OCI-LY7 (cell line): ENCODE measurements at regions not wholly inside any gene's neighbourhood (a gene's known extent, or its start where the extent isn't known, plus 50 kb on each side); places are given as distances from the start of the nearest gene placed in this dataset.

Source experiments
- BruUV-seq: library from RNA; stranded (reverse); fragments of 400-500 nt; replicated peaks from 2 replicates; lab custom pipeline; 2021; lab: Mats Ljungman, UMichigan
- CTCF ChIA-PET: fragments of 300-600 bp; sonication (Branson Sonifier 250); formaldehyde crosslinking; loops from one replicate; lab custom pipeline; 2022; ENCODE audit warnings: antibody characterized with exemption; ENCODE audit not compliant: unreplicated experiment; lab: Charles Lee
- POLR2A ChIA-PET: fragments of 300-600 bp; sonication (Branson Sonifier 250); formaldehyde crosslinking; loops from one replicate; lab custom pipeline; 2022; ENCODE audit warnings: antibody characterized with exemption; lab: Charles Lee
- DNase-seq: peaks from one replicate; pipeline ENCODE4 v3.0.0-alpha.2; 2015; ENCODE audit warnings: low spot score
- H2AFZ ChIP-seq: fragments of 200-600 bp; sonication (generic), shearing (Covaris generic); 2 replicates; pipeline ENCODE4 v1.6.1; 2014; ENCODE audit warnings: mild to moderate bottlenecking, antibody characterized with exemption, low read length, moderate library complexity
- H3K27ac ChIP-seq: fragments of 200-600 bp; sonication (generic); 2 replicates; pipeline ENCODE4 v1.5.1; 2014; ENCODE audit warnings: mixed run types, low read depth, mild to moderate bottlenecking, moderate library complexity, low read length, inconsistent platforms; ENCODE audit not compliant: poor library complexity, severe bottlenecking
- H3K36me3 ChIP-seq: fragments of 200-600 bp; sonication (generic); 2 replicates; pipeline ENCODE4 v1.6.1; 2014; ENCODE audit warnings: mild to moderate bottlenecking, antibody characterized with exemption, low read length, moderate library complexity, mixed read lengths; ENCODE audit not compliant: insufficient read depth
- H3K4me1 ChIP-seq: fragments of 200-600 bp; sonication (generic); 2 replicates; pipeline ENCODE4 v1.5.1; 2014; ENCODE audit warnings: mild to moderate bottlenecking, low read length; ENCODE audit not compliant: insufficient read depth, poor library complexity, severe bottlenecking
- H3K4me2 ChIP-seq: fragments of 200-600 bp; sonication (generic); 2 replicates; pipeline ENCODE4 v1.6.1; 2014; ENCODE audit warnings: mild to moderate bottlenecking, low read length
- H3K4me3 ChIP-seq: fragments of 200-600 bp; sonication (generic); 2 replicates; pipeline ENCODE4 v1.5.1; 2014; ENCODE audit warnings: mild to moderate bottlenecking, low read depth, low read length; ENCODE audit not compliant: poor library complexity, severe bottlenecking
- H3K79me2 ChIP-seq: fragments of 200-600 bp; sonication (generic); 2 replicates; pipeline ENCODE4 v1.6.1; 2016; ENCODE audit warnings: low read depth, mild to moderate bottlenecking, low read length, moderate library complexity, mixed read lengths; ENCODE audit not compliant: insufficient read depth
- H3K9me2 ChIP-seq: fragments of 200-600 bp; sonication (generic); 2 replicates; pipeline ENCODE4 v1.6.1; 2016; ENCODE audit warnings: mild to moderate bottlenecking, low read length, mixed read lengths; ENCODE audit not compliant: insufficient read depth
- H3K9me3 ChIP-seq: fragments of 200-600 bp; sonication (generic); 2 replicates; pipeline ENCODE4 v1.6.1; 2014; ENCODE audit warnings: mild to moderate bottlenecking, mixed run types, low read length, mixed read lengths
- H4K20me1 ChIP-seq: fragments of 200-600 bp; sonication (generic); 2 replicates; pipeline ENCODE4 v1.6.1; 2014; ENCODE audit warnings: mild to moderate bottlenecking, antibody characterized with exemption, low read length, moderate library complexity, mixed read lengths; ENCODE audit not compliant: insufficient read depth
- EZH2phosphoT487 ChIP-seq: fragments of 200-600 bp; sonication (generic); IDR thresholded peaks from 2 replicates; pipeline ENCODE4 v1.6.1; 2018; ENCODE audit warnings: low read depth, borderline replicate concordance, mild to moderate bottlenecking, mixed run types, antibody characterized with exemption, low read length, moderate library complexity, mixed read lengths
- intact Hi-C: fragments of 100-400 bp; cut with micrococcal nuclease; formaldehyde crosslinking; loops from one replicate; pipeline ENCODE4 v1.10.0; 2022; ENCODE audit not compliant: unreplicated experiment
- TF ChIP-seq, protein P1 (sequence below): fragments of 200-600 bp; sonication (generic); conservative IDR thresholded peaks from 2 replicates; pipeline ENCODE4 v1.5.1; 2014; ENCODE audit warnings: mild to moderate bottlenecking, antibody characterized with exemption, low read length, moderate library complexity, mixed read lengths

GRCh38 chr1:94309216-94309615 lies 71.8 kb upstream of the ARHGAP29 start:
- H3K9me2 ChIP-seq: 0 out of 2 replicates have a peak, but pooled peaks cover 4% of the 10 kb centered on the region
- ChIA-PET CTCF (no interaction called here), POLR2A (interaction anchor here (0.6 kb wide), 1 partner anchor 147 kb away, joined by 4 read pairs; no protein-coding TSS in a partner anchor)
- intact Hi-C loops: no loop called here
- no peak overlapping the region for H3K4me3 ChIP-seq
- no peaks in the 10 kb centered on the region for H3K9me3 ChIP-seq
- no TSS peak for BruUV-seq
- no peaks in the 10 kb centered on the region for H4K20me1 ChIP-seq
- H2AFZ ChIP-seq: no peak overlapping the region
- no peaks in the 10 kb centered on the region for H3K36me3 ChIP-seq
- H3K4me2 ChIP-seq: no peak overlapping the region
- TF ChIP-seq EZH2phosphoT487: no peak
- TF ChIP-seq, protein P1, sequence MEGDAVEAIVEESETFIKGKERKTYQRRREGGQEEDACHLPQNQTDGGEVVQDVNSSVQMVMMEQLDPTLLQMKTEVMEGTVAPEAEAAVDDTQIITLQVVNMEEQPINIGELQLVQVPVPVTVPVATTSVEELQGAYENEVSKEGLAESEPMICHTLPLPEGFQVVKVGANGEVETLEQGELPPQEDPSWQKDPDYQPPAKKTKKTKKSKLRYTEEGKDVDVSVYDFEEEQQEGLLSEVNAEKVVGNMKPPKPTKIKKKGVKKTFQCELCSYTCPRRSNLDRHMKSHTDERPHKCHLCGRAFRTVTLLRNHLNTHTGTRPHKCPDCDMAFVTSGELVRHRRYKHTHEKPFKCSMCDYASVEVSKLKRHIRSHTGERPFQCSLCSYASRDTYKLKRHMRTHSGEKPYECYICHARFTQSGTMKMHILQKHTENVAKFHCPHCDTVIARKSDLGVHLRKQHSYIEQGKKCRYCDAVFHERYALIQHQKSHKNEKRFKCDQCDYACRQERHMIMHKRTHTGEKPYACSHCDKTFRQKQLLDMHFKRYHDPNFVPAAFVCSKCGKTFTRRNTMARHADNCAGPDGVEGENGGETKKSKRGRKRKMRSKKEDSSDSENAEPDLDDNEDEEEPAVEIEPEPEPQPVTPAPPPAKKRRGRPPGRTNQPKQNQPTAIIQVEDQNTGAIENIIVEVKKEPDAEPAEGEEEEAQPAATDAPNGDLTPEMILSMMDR: no peak
- no peaks in the 10 kb centered on the region for H3K79me2 ChIP-seq
- no peaks in the 10 kb centered on the region for H3K4me1 ChIP-seq
- H3K27ac ChIP-seq: no peak overlapping the region
- no peak for DNase-seq

DNA sequence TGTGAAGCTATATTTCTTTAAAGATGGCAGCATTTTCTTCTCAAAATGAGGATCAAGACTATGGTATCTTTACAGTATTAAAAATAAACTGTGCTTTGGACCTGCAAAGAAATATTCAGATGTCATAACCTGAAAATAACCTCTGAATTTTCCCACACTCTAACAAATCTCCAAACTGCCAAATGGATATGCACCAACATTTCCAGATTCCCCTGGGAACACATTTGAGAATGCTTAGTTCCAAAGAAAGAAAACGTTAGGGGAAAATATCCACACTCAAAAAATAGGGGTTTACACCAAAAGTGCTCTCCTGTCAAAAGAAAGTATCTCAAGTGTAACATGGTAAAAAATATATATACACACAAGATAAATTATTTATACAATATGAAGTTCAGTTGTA lies 69.1 kb upstream of the ARHGAP29 start:
- no peak overlapping the region for H3K4me3 ChIP-seq
- POLR2A ChIA-PET: interaction anchor here (0.6 kb wide), 1 partner anchor 1025 kb away, joined by 3 read pairs; no protein-coding TSS in a partner anchor
- no peaks in the 10 kb centered on the region for H4K20me1 ChIP-seq
- BruUV-seq: no TSS peak
- no peaks in the 10 kb centered on the region for H3K9me3 ChIP-seq
- TF ChIP-seq EZH2phosphoT487: no peak
- TF ChIP-seq, protein P1: no peak
- H3K9me2 ChIP-seq: 0 out of 2 replicates have a peak, but pooled peaks cover 4% of the 10 kb centered on the region
- CTCF ChIA-PET: no interaction called here
- DNase-seq: no peak
- H3K4me1 ChIP-seq: no peaks in the 10 kb centered on the region
- no peaks in the 10 kb centered on the region for H3K79me2 ChIP-seq
- no peak overlapping the region for H3K4me2 ChIP-seq
- intact Hi-C loops: no loop called here
- H3K36me3 ChIP-seq: no peaks in the 10 kb centered on the region
- no peak overlapping the region for H2AFZ ChIP-seq
- H3K27ac ChIP-seq: no peak overlapping the region

DNA sequence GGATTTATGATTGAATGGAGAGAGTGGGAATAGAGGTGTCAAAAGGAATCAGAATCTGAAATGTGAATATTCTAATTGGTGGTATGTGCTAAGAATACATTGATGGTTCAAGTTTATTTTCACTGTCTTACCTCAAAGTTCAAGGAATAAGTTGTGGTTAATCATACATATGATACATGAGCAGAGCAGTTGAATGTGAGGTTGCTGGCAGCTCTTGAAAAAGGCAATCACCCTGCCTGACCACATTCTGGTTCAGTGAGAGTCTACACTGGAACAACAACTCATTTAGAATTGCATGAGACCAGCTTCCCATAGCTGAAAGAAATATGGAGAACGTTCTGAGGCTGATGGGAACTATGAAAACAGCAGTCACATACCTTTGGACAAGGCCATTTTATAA lies 68.3 kb upstream of the ARHGAP29 start:
- H2AFZ ChIP-seq: no peak overlapping the region
- no peaks in the 10 kb centered on the region for H3K9me3 ChIP-seq
- no peaks in the 10 kb centered on the region for H4K20me1 ChIP-seq
- no peak for DNase-seq
- BruUV-seq: no TSS peak
- no peak overlapping the region for H3K4me3 ChIP-seq
- no peaks in the 10 kb centered on the region for H3K79me2 ChIP-seq
- TF ChIP-seq, protein P1: no peak
- no peak for TF ChIP-seq EZH2phosphoT487
- H3K4me1 ChIP-seq: no peaks in the 10 kb centered on the region
- 0 out of 2 replicates have a peak, but pooled peaks cover 4% of the 10 kb centered on the region for H3K9me2 ChIP-seq
- H3K27ac ChIP-seq: no peak overlapping the region
- no peaks in the 10 kb centered on the region for H3K36me3 ChIP-seq
- ChIA-PET CTCF (no interaction called here), POLR2A (interaction anchor here (0.6 kb wide), 1 partner anchor 1026 kb away, joined by 3 read pairs; no protein-coding TSS in a partner anchor)
- H3K4me2 ChIP-seq: no peak overlapping the region
- intact Hi-C loops: no loop called here
